H9 (cell line): ENCODE measurements at regions not wholly inside any gene's neighbourhood (a gene's known extent, or its start where the extent isn't known, plus 50 kb on each side); places are given as distances from the start of the nearest gene placed in this dataset.

ENCODE experiments used
- DNase-seq: peaks from one replicate; pipeline ENCODE4 v3.0.0-alpha.2; 2017
- H2AFZ ChIP-seq: one replicate; pipeline ENCODE4 v1.6.1; 2013; ENCODE audit warnings: mild to moderate bottlenecking, low read length, control low read depth, moderate library complexity
- H2AK5ac ChIP-seq: 2 replicates; pipeline ENCODE4 v1.6.1; 2013; ENCODE audit warnings: low read length, control low read depth, mixed read lengths; ENCODE audit not compliant: insufficient read length
- H2BK120ac ChIP-seq: one replicate; pipeline ENCODE4 v1.6.1; 2013; ENCODE audit warnings: low read depth, mild to moderate bottlenecking, low read length, control low read depth, inconsistent platforms; ENCODE audit not compliant: poor library complexity, severe bottlenecking
- H2BK12ac ChIP-seq: 2 replicates; pipeline ENCODE4 v1.6.1; 2013; ENCODE audit warnings: low read length, control low read depth, mixed read lengths, low read depth; ENCODE audit not compliant: insufficient read length
- H2BK15ac ChIP-seq: 2 replicates; pipeline ENCODE4 v1.6.1; 2013; ENCODE audit warnings: low read depth, low read length, control low read depth
- H2BK20ac ChIP-seq: one replicate; pipeline ENCODE4 v1.6.1; 2013; ENCODE audit warnings: low read depth, mild to moderate bottlenecking, low read length, control low read depth, inconsistent platforms; ENCODE audit not compliant: poor library complexity, severe bottlenecking
- H2BK5ac ChIP-seq: 2 replicates; pipeline ENCODE4 v1.6.1; 2013; ENCODE audit warnings: low read length, control low read depth, mixed read lengths; ENCODE audit not compliant: insufficient read length
- H3K14ac ChIP-seq: 2 replicates; pipeline ENCODE4 v1.6.1; 2013; ENCODE audit warnings: low read length, control low read depth; ENCODE audit not compliant: insufficient read depth
- H3K18ac ChIP-seq: 2 replicates; pipeline ENCODE4 v1.6.1; 2013; ENCODE audit warnings: low read depth, mild to moderate bottlenecking, mixed read lengths, low read length, control low read depth; ENCODE audit not compliant: insufficient read length
- H3K23ac ChIP-seq: 2 replicates; pipeline ENCODE4 v1.6.1; 2013; ENCODE audit warnings: low read length, control low read depth, mixed read lengths, low read depth; ENCODE audit not compliant: insufficient read length
- H3K23me2 ChIP-seq: 2 replicates; pipeline ENCODE4 v1.6.1; 2013; ENCODE audit warnings: low read depth, mild to moderate bottlenecking, mixed read lengths, low read length, control low read depth; ENCODE audit not compliant: insufficient read length, poor library complexity, severe bottlenecking
- H3K27ac ChIP-seq: 2 replicates; pipeline ENCODE4 v1.5.1; 2013; ENCODE audit warnings: low read length, control low read depth, mixed read lengths, low read depth; ENCODE audit not compliant: insufficient read length
- H3K27me3 ChIP-seq: 2 replicates; pipeline ENCODE4 v1.6.1; 2013; ENCODE audit warnings: low read length, control low read depth, inconsistent platforms; ENCODE audit not compliant: insufficient read depth
- H3K4ac ChIP-seq: 2 replicates; pipeline ENCODE4 v1.6.1; 2013; ENCODE audit warnings: low read depth, mild to moderate bottlenecking, control low read depth, inconsistent platforms, low read length, moderate library complexity
- H3K4me1 ChIP-seq: 2 replicates; pipeline ENCODE4 v1.6.1; 2013; ENCODE audit warnings: low read length, control low read depth, inconsistent platforms; ENCODE audit not compliant: insufficient read depth
- H3K4me2 ChIP-seq: 2 replicates; pipeline ENCODE4 v1.6.1; 2013; ENCODE audit warnings: low read length, control low read depth, mixed read lengths; ENCODE audit not compliant: insufficient read length, insufficient read depth
- H3K56ac ChIP-seq: 2 replicates; pipeline ENCODE4 v1.6.1; 2013; ENCODE audit warnings: low read depth, mild to moderate bottlenecking, mixed read lengths, low read length, control low read depth; ENCODE audit not compliant: insufficient read length
- H3K79me1 ChIP-seq: 2 replicates; pipeline ENCODE4 v1.6.1; 2013; ENCODE audit warnings: low read depth, mild to moderate bottlenecking, moderate library complexity, low read length, control low read depth, inconsistent platforms; ENCODE audit not compliant: insufficient read depth, poor library complexity, severe bottlenecking
- H3K79me2 ChIP-seq: 2 replicates; pipeline ENCODE4 v1.6.1; 2013; ENCODE audit warnings: low read length, control low read depth, inconsistent platforms; ENCODE audit not compliant: insufficient read depth
- H3K9ac ChIP-seq: 2 replicates; pipeline ENCODE4 v1.6.1; 2013; ENCODE audit warnings: low read length, control low read depth, mixed read lengths; ENCODE audit not compliant: insufficient read length; ENCODE audit errors: extremely low read depth
- H3K9me3 ChIP-seq: one replicate; pipeline ENCODE4 v1.6.1; 2013; ENCODE audit warnings: low read depth, low read length, inconsistent platforms; ENCODE audit not compliant: control insufficient read depth
- H3T11ph ChIP-seq: one replicate; pipeline ENCODE4 v1.6.1; 2013; ENCODE audit warnings: mild to moderate bottlenecking, low read length, control low read depth, inconsistent platforms
- H4K20me1 ChIP-seq: one replicate; pipeline ENCODE4 v1.6.1; 2013; ENCODE audit not compliant: control insufficient read depth, insufficient read length, insufficient read depth
- H4K5ac ChIP-seq: 2 replicates; pipeline ENCODE4 v1.6.1; 2013; ENCODE audit warnings: low read depth, mild to moderate bottlenecking, mixed read lengths, low read length, control low read depth; ENCODE audit not compliant: insufficient read length
- H4K8ac ChIP-seq: replicated peaks from 2 replicates; pipeline ENCODE4 v1.6.1; 2013; ENCODE audit warnings: low read length, control low read depth, mixed read lengths, low read depth; ENCODE audit not compliant: insufficient read length
- H4K91ac ChIP-seq: 2 replicates; pipeline ENCODE4 v1.6.1; 2013; ENCODE audit warnings: low read depth, mild to moderate bottlenecking, moderate library complexity, mixed read lengths, low read length, control low read depth; ENCODE audit not compliant: insufficient read length
- H3K27ac Mint-ChIP-seq, 3 experiments: 2 replicates in 2 of 3; 3 replicates in 1 of 3; pipeline ENCODE4 v1.8.0; 2020 to 2021; ENCODE audit warnings: mixed read lengths in 3 of 3, mild to moderate bottlenecking in 1 of 3, moderate library complexity in 1 of 3
- H3K27me3 Mint-ChIP-seq: 2 replicates; pipeline ENCODE4 v1.8.0; 2021; ENCODE audit warnings: low read depth, mild to moderate bottlenecking, moderate library complexity, mixed read lengths
- H3K36me3 Mint-ChIP-seq, 3 experiments: 2 replicates in 2 of 3; 3 replicates in 1 of 3; pipeline ENCODE4 v1.8.0; 2020 to 2021; ENCODE audit warnings: low read depth in 3 of 3, mixed read lengths in 3 of 3; ENCODE audit not compliant: insufficient read depth in 1 of 3
- H3K4me1 Mint-ChIP-seq, 2 experiments: 2 replicates each; pipeline ENCODE4 v1.8.0; 2020; ENCODE audit warnings: mixed read lengths in 2 of 2
- H3K4me3 Mint-ChIP-seq, 2 experiments: 2 replicates in 1 of 2; 3 replicates in 1 of 2; pipeline ENCODE4 v1.8.0; 2020 to 2021; ENCODE audit warnings: mild to moderate bottlenecking in 2 of 2, mixed read lengths in 2 of 2, moderate library complexity in 1 of 2
- H3K9me3 Mint-ChIP-seq, 2 experiments: 2 replicates in 1 of 2; 3 replicates in 1 of 2; pipeline ENCODE4 v1.8.0; 2020; ENCODE audit warnings: mild to moderate bottlenecking in 2 of 2, mixed read lengths in 2 of 2, moderate library complexity in 1 of 2
- CTCF ChIP-seq: fragments of 200-600 bp; sonication (generic); conservative IDR thresholded peaks from 3 replicates; pipeline ENCODE4 v1.8.0; 2021; ENCODE audit warnings: antibody characterized with exemption, mild to moderate bottlenecking
- WGBS: extraction: QIAGEN DNeasy Blood & Tissue Kit; methylation state at CpG from one replicate; pipeline ENCODE4 v1.1.7; 2013; ENCODE audit warnings: missing lambda C conversion rate, low lambda C conversion rate, mixed read lengths; ENCODE audit not compliant: insufficient read length; ENCODE audit errors: extremely low coverage; 5-methylcytosine and 5-hydroxymethylcytosine counted together

- TF ChIP-seq CTCF, result no peak
- Histone ChIP-seq H3K18ac (no peak overlapping the region), H3K27ac (no peak overlapping the region), H4K91ac (no peak overlapping the region), H2AK5ac (no peak overlapping the region), H3K23me2 (no peaks in the 10 kb centered on the region), H3K4me1 (no peaks in the 10 kb centered on the region), H3K9ac (no peak overlapping the region), H3T11ph (no peak overlapping the region), H2BK20ac (no peak overlapping the region), H3K4ac (no peak overlapping the region), H3K23ac (no peak overlapping the region), H2BK5ac (no peak overlapping the region), H4K20me1 (no peaks in the 10 kb centered on the region), H3K9me3 (peaks cover 15% of the 10 kb centered on the region), H2AFZ (no peak overlapping the region), H3K4me2 (no peak overlapping the region), H4K8ac (no peak overlapping the region), H3K79me1 (no peaks in the 10 kb centered on the region), H2BK15ac (no peak overlapping the region), H4K5ac (no peak overlapping the region), H3K79me2 (no peaks in the 10 kb centered on the region), H2BK120ac (no peak overlapping the region), H2BK12ac (no peak overlapping the region), H3K56ac (no peak overlapping the region), H3K27me3 (no peaks in the 10 kb centered on the region), H3K14ac (no peak overlapping the region)
- Mint-ChIP-seq H3K27ac (no peak overlapping the region), H3K4me1 (no peaks in the 10 kb centered on the region), H3K4me3 (no peak overlapping the region), H3K27me3 (no peaks in the 10 kb centered on the region), H3K36me3 (peaks cover 0 to 2% (median 0%) of the 10 kb centered on the region in 3 experiments; a peak in 1 of 7 replicates), H3K9me3 (peaks cover 2 to 26% of the 10 kb centered on the region in 2 experiments; a peak in 4 of 5 replicates)
- no CpG with 5 or more reads among the region's 2 CpGs for WGBS
- DNase-seq, result no peak
Measured at GRCh38 chr9:1208157-1208556, 158.0 kb downstream of the DMRT2 start.
